Glutamatergic neuron (in vitro differentiated cells): ENCODE measurements at regions not wholly inside any gene's neighbourhood (a gene's known extent, or its start where the extent isn't known, plus 50 kb on each side); places are given as distances from the start of the nearest gene placed in this dataset.

Source experiments
- DNase-seq: peaks from one replicate; pipeline ENCODE4 v3.0.0; 2022
- H3K27ac Mint-ChIP-seq: one replicate; pipeline ENCODE4 v1.8.0; 2020; ENCODE audit warnings: mild to moderate bottlenecking, mixed read lengths, inconsistent platforms; ENCODE audit not compliant: unreplicated experiment
- H3K27me3 Mint-ChIP-seq: one replicate; pipeline ENCODE4 v1.8.0; 2020; ENCODE audit warnings: mild to moderate bottlenecking, moderate library complexity, mixed read lengths, inconsistent platforms; ENCODE audit not compliant: unreplicated experiment
- H3K36me3 Mint-ChIP-seq: one replicate; pipeline ENCODE4 v1.8.0; 2020; ENCODE audit warnings: mild to moderate bottlenecking, mixed read lengths, inconsistent platforms; ENCODE audit not compliant: unreplicated experiment
- H3K4me1 Mint-ChIP-seq: one replicate; pipeline ENCODE4 v1.8.0; 2020; ENCODE audit warnings: mild to moderate bottlenecking, low read depth, mixed read lengths, inconsistent platforms; ENCODE audit not compliant: unreplicated experiment
- H3K4me3 Mint-ChIP-seq: one replicate; pipeline ENCODE4 v1.8.0; 2020; ENCODE audit warnings: mild to moderate bottlenecking, mixed read lengths, inconsistent platforms; ENCODE audit not compliant: unreplicated experiment
- H3K9me3 Mint-ChIP-seq: one replicate; pipeline ENCODE4 v1.8.0; 2020; ENCODE audit warnings: mild to moderate bottlenecking, moderate library complexity, mixed read lengths, inconsistent platforms; ENCODE audit not compliant: unreplicated experiment
- TF ChIP-seq, protein P1 (sequence below): fragments of 200-600 bp; sonication (generic); IDR thresholded peaks from one replicate; pipeline ENCODE4 v1.5.0; 2021; ENCODE audit not compliant: partially characterized antibody, unreplicated experiment

DNA sequence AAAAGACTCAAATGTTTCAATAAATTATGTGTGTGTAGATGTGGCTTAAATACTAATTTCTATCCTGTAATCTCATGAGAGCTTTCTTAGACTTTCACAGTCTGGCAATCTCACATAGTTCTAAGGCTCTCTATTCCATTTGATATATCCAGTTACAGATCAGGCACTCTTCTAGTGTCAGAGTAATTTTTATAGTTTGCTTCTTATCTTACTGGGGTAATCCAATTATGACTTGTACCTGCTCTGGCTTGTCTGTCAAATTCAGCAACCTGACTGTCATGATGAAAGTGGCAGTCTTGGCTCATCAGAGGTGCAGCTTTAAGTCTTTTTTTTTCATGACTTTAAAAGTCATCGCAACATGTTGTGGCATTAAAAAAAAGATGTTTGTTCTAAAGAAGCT lies 513.2 kb upstream of the MAN1A1 start:
- TF ChIP-seq, protein P1, sequence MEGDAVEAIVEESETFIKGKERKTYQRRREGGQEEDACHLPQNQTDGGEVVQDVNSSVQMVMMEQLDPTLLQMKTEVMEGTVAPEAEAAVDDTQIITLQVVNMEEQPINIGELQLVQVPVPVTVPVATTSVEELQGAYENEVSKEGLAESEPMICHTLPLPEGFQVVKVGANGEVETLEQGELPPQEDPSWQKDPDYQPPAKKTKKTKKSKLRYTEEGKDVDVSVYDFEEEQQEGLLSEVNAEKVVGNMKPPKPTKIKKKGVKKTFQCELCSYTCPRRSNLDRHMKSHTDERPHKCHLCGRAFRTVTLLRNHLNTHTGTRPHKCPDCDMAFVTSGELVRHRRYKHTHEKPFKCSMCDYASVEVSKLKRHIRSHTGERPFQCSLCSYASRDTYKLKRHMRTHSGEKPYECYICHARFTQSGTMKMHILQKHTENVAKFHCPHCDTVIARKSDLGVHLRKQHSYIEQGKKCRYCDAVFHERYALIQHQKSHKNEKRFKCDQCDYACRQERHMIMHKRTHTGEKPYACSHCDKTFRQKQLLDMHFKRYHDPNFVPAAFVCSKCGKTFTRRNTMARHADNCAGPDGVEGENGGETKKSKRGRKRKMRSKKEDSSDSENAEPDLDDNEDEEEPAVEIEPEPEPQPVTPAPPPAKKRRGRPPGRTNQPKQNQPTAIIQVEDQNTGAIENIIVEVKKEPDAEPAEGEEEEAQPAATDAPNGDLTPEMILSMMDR = no peak
- Mint-ChIP-seq H3K27me3 (no peaks in the 10 kb centered on the region), H3K27ac (no peak overlapping the region), H3K9me3 (no peaks in the 10 kb centered on the region), H3K4me1 (no peaks in the 10 kb centered on the region), H3K4me3 (no peak overlapping the region), H3K36me3 (no peaks in the 10 kb centered on the region)
- no peak for DNase-seq

DNA sequence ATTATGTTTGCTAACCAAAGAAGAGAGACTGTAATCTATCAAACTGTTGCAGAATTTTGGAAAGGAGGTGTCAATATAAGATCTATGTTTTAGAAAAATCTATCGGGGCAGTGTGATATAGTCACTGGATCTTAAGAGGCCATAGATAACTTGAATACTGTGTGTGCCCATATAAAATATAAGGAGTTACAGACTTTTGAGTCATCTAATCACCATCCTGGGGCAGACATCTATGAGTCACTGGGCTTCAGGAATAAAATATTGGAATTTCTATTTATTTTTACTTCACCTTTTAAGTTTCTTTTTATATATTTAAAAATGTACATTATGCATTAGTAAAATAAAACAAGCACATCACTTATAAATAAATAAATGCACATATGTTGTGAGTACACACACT lies 509.3 kb upstream of the MAN1A1 start:
- Mint-ChIP-seq H3K27me3 (no peaks in the 10 kb centered on the region), H3K36me3 (no peaks in the 10 kb centered on the region), H3K4me3 (no peak overlapping the region), H3K27ac (no peak overlapping the region), H3K9me3 (no peaks in the 10 kb centered on the region), H3K4me1 (no peaks in the 10 kb centered on the region)
- no peak for DNase-seq
- TF ChIP-seq, protein P1 = no peak

DNA sequence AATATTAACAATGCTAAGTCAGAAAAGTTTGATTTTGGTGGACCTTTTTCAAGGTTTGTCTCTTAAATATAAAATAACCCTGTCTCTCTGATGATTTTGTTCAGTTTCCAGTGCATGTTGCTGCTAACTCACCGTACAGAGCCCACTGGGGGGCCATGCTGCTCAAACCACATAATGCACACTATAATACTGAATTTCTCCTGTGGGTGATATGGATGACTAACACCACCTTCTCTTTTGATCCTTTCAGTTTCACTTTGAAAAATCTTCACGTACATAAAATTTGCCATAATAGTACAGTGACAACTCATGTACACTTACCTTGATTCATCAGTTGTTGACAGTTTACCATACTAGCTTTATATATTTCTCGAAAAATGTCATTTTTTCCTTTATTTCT lies 506.6 kb upstream of the MAN1A1 start:
- H3K36me3 Mint-ChIP-seq = no peaks in the 10 kb centered on the region
- H3K4me3 Mint-ChIP-seq = no peak overlapping the region
- no peaks in the 10 kb centered on the region for H3K4me1 Mint-ChIP-seq
- TF ChIP-seq, protein P1 = no peak
- no peak for DNase-seq
- H3K9me3 Mint-ChIP-seq = no peaks in the 10 kb centered on the region
- H3K27ac Mint-ChIP-seq = no peak overlapping the region
- H3K27me3 Mint-ChIP-seq = no peaks in the 10 kb centered on the region

DNA sequence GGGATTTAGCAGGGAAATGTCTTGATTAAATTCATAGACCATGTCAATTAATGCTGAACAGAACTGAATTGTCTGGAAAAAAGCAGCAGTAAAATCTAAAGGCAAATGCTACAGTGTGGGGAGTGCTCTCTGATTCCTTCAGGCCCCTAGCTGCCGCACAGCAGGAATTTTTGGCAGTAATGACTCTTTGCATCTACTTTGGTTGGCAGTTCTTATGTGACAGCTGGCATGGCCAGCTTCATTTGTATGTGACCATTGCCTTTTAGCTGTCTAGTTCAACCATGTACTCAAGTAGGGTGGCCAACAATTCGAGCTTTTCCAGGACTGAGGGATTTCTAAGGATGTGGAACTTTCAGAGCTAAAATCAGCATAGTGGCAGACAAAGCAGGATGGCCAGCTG lies 499.1 kb upstream of the MAN1A1 start:
- H3K4me3 Mint-ChIP-seq = no peak overlapping the region
- TF ChIP-seq, protein P1 = no peak
- no peak for DNase-seq
- H3K36me3 Mint-ChIP-seq = no peaks in the 10 kb centered on the region
- H3K4me1 Mint-ChIP-seq = no peaks in the 10 kb centered on the region
- no peak overlapping the region for H3K27ac Mint-ChIP-seq
- H3K27me3 Mint-ChIP-seq = no peaks in the 10 kb centered on the region
- H3K9me3 Mint-ChIP-seq = no peaks in the 10 kb centered on the region

DNA sequence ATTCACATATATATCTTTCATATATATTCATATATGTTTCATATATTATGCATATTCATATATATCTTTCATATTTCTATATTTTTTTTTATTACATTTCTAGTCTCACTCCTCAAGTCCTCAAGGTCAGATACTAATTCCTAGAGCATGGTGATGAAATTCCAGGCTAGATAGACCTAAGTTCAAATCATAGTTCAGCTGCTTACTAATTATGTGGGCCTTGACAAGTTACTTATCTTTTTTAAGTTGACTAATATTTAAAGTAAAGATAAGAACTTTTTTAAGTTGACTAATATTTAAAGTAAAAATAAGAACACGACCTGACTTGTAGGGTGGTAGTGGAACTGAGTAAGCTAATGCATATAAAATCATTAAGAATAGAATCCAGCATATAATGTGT lies 495.6 kb upstream of the MAN1A1 start:
- Mint-ChIP-seq H3K4me3 (no peak overlapping the region), H3K27ac (no peak overlapping the region), H3K27me3 (no peaks in the 10 kb centered on the region), H3K36me3 (peaks cover 5% of the 10 kb centered on the region), H3K4me1 (no peaks in the 10 kb centered on the region), H3K9me3 (no peaks in the 10 kb centered on the region)
- DNase-seq = no peak
- TF ChIP-seq, protein P1 = no peak
